Pancreas (tissue), 10 donors: ENCODE measurements at regions not wholly inside any gene's neighbourhood (a gene's known extent, or its start where the extent isn't known, plus 50 kb on each side); places are given as distances from the start of the nearest gene placed in this dataset.
A peak's percentile ranks its signal among the peaks of the same experiment; 100 is the strongest.

Experiments used
- ATAC-seq, 4 donors: fragments of 200-7000 bp; cut with Tn5 transposase; one replicate each; pipeline versions ENCODE4 v1.8.0 to v1.9.1; 2020; ENCODE audit warnings: mild to moderate bottlenecking in 4 of 4, moderate library complexity in 4 of 4
- DNase-seq, 6 donors: peaks; one replicate each; pipeline ENCODE4 v3.0.0-alpha.2; 2020
- FAIRE-seq: peaks from 2 replicates; lab custom pipeline; 2012; peaks lifted over from hg19 to GRCh38; lab: Jason Lieb, UNC
- H3K27ac ChIP-seq, 4 donors: fragments of 200-600 bp; sonication (generic); 1 replicate in 3 of 4; 2 replicates in 1 of 4; pipeline versions ENCODE4 v1.5.0 to v1.8.0; 2020
- H3K27me3 ChIP-seq, 4 donors: fragments of 200-600 bp; one replicate each; pipeline ENCODE4 v1.8.0; 2021
- H3K36me3 ChIP-seq, 3 donors: fragments of 200-600 bp; sonication (generic) in 1 of 3; one replicate each; pipeline versions ENCODE4 v1.5.0 to v1.8.0; 2020 to 2021
- H3K4me1 ChIP-seq, 3 donors: fragments of 200-600 bp; one replicate each; pipeline ENCODE4 v1.8.0; 2021
- H3K4me3 ChIP-seq, 4 donors: fragments of 200-600 bp; sonication (generic) in 2 of 4; one replicate each; pipeline versions ENCODE4 v1.5.0 to v1.8.0; 2020 to 2021
- H3K9me3 ChIP-seq, 4 donors: fragments of 200-600 bp; one replicate each; pipeline ENCODE4 v1.8.0; 2021
- WGBS, 2 donors: extraction: QIAGEN DNeasy Blood & Tissue Kit; methylation state at CpG; one replicate each; pipeline ENCODE4 v1.1.7; 2013; 5-methylcytosine and 5-hydroxymethylcytosine counted together
- intact Hi-C, 3 donors: fragments of 100-400 bp; cut with DNase I; formaldehyde crosslinking; loops; one replicate each; pipeline versions ENCODE4 v1.11.1 to v1.14.2; 2022
- TF ChIP-seq, protein P1 (sequence below), 4 donors: fragments of 200-600 bp; sonication (generic) in 3 of 4; IDR thresholded peaks; one replicate each; pipeline versions ENCODE4 v1.5.0 to v1.8.0; 2021; ENCODE audit warnings: antibody characterized with exemption in 4 of 4
- donor health status: healthy with polysubstance abuse.
- donor health status: DM: no; HTN: no; CAD: no; lungs with moderate emphysema.
- donor health status: DM: no; HTN: no; CAD: no.
- donor health status: control.
- donor health status: control.
- donor health status: Bipolar disorder and iron deficiency.
- donor health status: DM: yes; HTN: yes; CAD: no.
- donor health status: DM: no; HTN: no; CAD: no.
- donor health status: DM: no; HTN: no; CAD: no.
- donor health status: DM: yes; HTN: yes; CAD: no.

DNA sequence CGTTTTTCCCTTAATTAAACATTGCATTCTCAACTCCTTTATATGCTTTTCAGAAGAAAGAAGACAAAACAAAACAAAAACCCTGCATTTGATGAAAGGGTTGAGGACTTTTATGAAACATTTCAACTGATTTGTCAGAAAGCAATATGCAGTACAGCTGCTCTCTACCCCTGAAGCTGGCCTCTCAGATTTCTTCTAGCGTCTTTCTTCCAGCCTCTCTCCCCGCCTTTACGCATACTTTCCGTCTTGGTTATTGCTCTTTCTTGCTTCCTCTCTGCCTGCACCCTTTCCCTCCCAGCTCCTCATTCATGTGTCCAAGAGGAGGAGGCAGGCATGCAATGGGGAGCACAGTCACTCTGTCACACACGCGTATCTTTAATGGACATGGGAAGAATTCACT, 91.0 kb upstream of the COL1A2 start:
- no peaks in the 10 kb centered on the region for H3K9me3 ChIP-seq
- H3K36me3 ChIP-seq, result no peaks in the 10 kb centered on the region
- ATAC-seq (peak in 1 of 4 donors; percentile 13), DNase-seq (no peak), FAIRE-seq (no peak)
- intact Hi-C loops, result no loop called here
- H3K27ac ChIP-seq, result no peak overlapping the region
- no peaks in the 10 kb centered on the region for H3K27me3 ChIP-seq
- 42 to 50% methylated on average over 7 of the region's 7 CpGs for WGBS, 2 donors
- H3K4me1 ChIP-seq, result peaks cover 7 to 26% (median 25%) of the 10 kb centered on the region in 3 donors
- H3K4me3 ChIP-seq, result no peak overlapping the region
- TF ChIP-seq, protein P1, sequence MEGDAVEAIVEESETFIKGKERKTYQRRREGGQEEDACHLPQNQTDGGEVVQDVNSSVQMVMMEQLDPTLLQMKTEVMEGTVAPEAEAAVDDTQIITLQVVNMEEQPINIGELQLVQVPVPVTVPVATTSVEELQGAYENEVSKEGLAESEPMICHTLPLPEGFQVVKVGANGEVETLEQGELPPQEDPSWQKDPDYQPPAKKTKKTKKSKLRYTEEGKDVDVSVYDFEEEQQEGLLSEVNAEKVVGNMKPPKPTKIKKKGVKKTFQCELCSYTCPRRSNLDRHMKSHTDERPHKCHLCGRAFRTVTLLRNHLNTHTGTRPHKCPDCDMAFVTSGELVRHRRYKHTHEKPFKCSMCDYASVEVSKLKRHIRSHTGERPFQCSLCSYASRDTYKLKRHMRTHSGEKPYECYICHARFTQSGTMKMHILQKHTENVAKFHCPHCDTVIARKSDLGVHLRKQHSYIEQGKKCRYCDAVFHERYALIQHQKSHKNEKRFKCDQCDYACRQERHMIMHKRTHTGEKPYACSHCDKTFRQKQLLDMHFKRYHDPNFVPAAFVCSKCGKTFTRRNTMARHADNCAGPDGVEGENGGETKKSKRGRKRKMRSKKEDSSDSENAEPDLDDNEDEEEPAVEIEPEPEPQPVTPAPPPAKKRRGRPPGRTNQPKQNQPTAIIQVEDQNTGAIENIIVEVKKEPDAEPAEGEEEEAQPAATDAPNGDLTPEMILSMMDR (IDR thresholded peaks at IDR 0.05), result no peak

DNA sequence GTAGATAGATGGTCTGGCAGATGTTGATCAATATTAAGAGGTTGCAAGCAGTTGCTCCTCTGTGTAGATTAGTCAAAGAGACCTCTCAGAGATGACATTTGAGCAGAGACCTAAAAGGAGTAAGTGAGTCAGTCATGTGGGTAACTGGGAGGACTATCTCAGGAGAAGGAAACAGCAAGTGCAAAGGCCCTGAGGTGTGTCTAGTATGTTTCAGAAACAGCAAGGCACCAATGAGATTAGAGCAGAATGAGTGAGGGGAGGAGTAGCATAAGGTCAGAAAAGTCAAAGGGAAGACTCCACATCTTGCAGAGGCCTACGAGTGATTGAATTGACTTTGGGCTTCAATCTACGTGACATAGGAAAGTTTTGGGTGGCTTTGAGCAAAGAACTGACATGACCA, 89.8 kb upstream of the COL1A2 start:
- DNase-seq (no peak), FAIRE-seq (no peak), ATAC-seq (no peak)
- H3K36me3 ChIP-seq, result no peaks in the 10 kb centered on the region
- H3K4me1 ChIP-seq, result peaks cover 7 to 26% (median 25%) of the 10 kb centered on the region in 3 donors
- H3K4me3 ChIP-seq, result no peak overlapping the region
- TF ChIP-seq, protein P1 (IDR thresholded peaks at IDR 0.05), result no peak
- 89 to 91% methylated on average over 2 of the region's 2 CpGs for WGBS, 2 donors
- no peak overlapping the region for H3K27ac ChIP-seq
- no peaks in the 10 kb centered on the region for H3K27me3 ChIP-seq
- intact Hi-C loops, result no loop called here
- H3K9me3 ChIP-seq, result no peaks in the 10 kb centered on the region

DNA sequence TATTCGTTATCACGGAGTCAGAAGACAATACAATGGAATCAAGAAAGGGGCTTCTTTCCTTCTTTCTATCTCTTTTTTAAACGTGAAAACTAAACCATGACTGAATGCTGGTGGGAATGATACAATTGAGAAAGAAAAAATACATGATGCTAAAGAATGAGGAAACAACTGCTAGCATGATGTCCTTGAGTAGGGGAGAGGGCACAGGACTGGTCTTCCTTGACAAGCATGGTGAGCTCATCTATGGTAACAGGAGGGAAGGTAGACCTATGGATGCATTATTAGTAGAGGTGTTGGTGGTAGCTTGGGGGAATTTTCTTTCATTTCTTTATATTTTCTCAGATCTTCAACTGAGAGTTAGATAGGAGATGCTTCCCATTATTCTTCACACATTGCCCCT, 88.9 kb upstream of the COL1A2 start:
- Histone ChIP-seq H3K4me1 (peaks cover 7 to 25% (median 24%) of the 10 kb centered on the region in 3 donors), H3K27ac (no peak overlapping the region), H3K27me3 (no peaks in the 10 kb centered on the region), H3K9me3 (no peaks in the 10 kb centered on the region), H3K36me3 (no peaks in the 10 kb centered on the region), H3K4me3 (no peak overlapping the region)
- DNase-seq, result no peak
- TF ChIP-seq, protein P1 (IDR thresholded peaks at IDR 0.05), result no peak
- ATAC-seq, result no peak
- no peak for FAIRE-seq
- intact Hi-C loops, result no loop called here
- whole genome bisulfite sequencing, 2 donors, result 84 to 88% methylated on average over 3 of the region's 3 CpGs

DNA sequence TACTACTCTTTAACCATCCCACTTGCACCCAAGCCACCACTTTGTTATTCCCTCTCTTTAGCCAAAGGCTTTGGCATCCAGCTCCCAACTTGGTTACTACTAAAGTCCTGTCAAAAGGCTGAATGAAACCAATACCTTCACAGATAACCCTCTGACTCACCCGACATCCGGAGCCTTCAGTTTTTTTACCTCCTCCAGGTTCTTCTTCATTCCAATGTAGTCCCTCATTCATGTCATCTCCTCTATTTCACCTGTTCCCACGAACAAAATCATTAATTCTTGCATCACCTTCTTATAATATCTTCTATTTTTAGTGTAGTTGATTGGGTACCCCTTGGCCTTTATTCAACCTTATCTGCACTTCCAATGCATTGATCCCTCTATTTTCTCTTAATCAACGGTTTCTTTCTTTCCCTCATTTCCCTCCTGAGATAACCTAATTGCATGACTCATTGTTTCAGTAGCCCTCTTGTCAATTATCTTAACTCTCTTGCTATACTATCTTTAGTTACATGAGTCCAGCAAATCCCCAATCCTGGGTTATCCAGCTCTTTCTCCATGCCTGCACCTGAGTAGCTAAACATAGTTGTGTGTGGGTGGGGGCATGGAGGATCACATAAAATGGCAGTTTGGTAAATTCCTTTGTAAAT, 87.2 kb upstream of the COL1A2 start:
- no peak overlapping the region for H3K27ac ChIP-seq
- no peaks in the 10 kb centered on the region for H3K36me3 ChIP-seq
- no peaks in the 10 kb centered on the region for H3K9me3 ChIP-seq
- H3K4me1 ChIP-seq, result peaks cover 6 to 12% (median 12%) of the 10 kb centered on the region in 3 donors
- WGBS, 2 donors, result 67 to 71% methylated on average over 4 of the region's 4 CpGs
- no peak for DNase-seq
- no peaks in the 10 kb centered on the region for H3K27me3 ChIP-seq
- intact Hi-C loops, result no loop called here
- no peak for ATAC-seq
- TF ChIP-seq, protein P1 (IDR thresholded peaks at IDR 0.05), result no peak
- no peak overlapping the region for H3K4me3 ChIP-seq
- no peak for FAIRE-seq

DNA sequence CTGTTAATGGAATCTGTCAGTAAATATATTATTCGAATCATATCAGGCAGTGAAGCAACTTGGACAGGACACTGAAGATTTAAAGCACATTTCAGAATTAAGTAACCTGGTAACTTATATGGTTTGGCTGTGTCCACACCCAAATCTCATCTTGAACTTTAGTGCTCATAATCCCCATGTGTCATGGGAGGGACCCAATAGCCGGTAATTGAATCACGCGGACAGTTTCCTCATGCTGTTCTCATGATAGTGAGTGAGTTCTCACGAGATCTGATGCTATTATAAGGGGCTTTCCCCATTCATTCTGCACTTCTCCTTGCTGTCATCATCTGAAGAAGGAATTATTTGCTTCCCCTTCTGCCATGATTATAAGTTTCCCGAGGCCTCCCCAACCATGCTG, 83.2 kb upstream of the COL1A2 start:
- H3K4me1 ChIP-seq, result peaks cover 15 to 19% (median 18%) of the 10 kb centered on the region in 3 donors
- WGBS, 2 donors, result 93 to 94% methylated on average over 6 of the region's 6 CpGs
- no peaks in the 10 kb centered on the region for H3K9me3 ChIP-seq
- DNase-seq, result no peak
- H3K27ac ChIP-seq, result no peak overlapping the region
- intact Hi-C loops, result no loop called here
- H3K36me3 ChIP-seq, result no peaks in the 10 kb centered on the region
- no peaks in the 10 kb centered on the region for H3K27me3 ChIP-seq
- FAIRE-seq, result no peak
- H3K4me3 ChIP-seq, result no peak overlapping the region
- ATAC-seq, result no peak
- TF ChIP-seq, protein P1 (IDR thresholded peaks at IDR 0.05), result no peak
